ENCODE measurements at regions not wholly inside any gene's neighbourhood (a gene's known extent, or its start where the extent isn't known, plus 50 kb on each side); places are given as distances from the start of the nearest gene placed in this dataset.

GRCh38 chr15:87135109-87135508, 1055.4 kb downstream of the AGBL1 start:
- Histone ChIP-seq H3K27me3 (ENCODE audit: insufficient read depth, poor library complexity, severe bottlenecking) (no peaks in the 10 kb centered on the region), H3K4me3 (replicated peaks; ENCODE audit: insufficient read depth, low read length) (no peak overlapping the region), H3K27ac (replicated peaks) (no peak overlapping the region)
- TF ChIP-seq SPI1 (IDR thresholded peaks at IDR 0.05; ENCODE audit: borderline replicate concordance, low read depth), result no peak
- TF ChIP-seq REST (IDR thresholded peaks at IDR 0.05; ENCODE audit: insufficient replicate concordance, low read depth), result no peak
- no peak for TF ChIP-seq POLR2AphosphoS5 (IDR thresholded peaks at IDR 0.05; ENCODE audit: low read depth)
- no peak for TF ChIP-seq GABPA (IDR thresholded peaks at IDR 0.05; ENCODE audit: low read depth)
- TF ChIP-seq CTCF (IDR thresholded peaks at IDR 0.05; ENCODE audit: insufficient read depth, low read length), result no peak
- DNase-seq (ENCODE audit: low read depth in 1 of 2, low spot score in 1 of 2), result no peak

GRCh38 chr15:87133704-87134103, 1054.0 kb downstream of the AGBL1 start:
- Histone ChIP-seq H3K27ac (replicated peaks) (no peak overlapping the region), H3K4me3 (replicated peaks; ENCODE audit: insufficient read depth, low read length) (no peak overlapping the region), H3K27me3 (ENCODE audit: insufficient read depth, poor library complexity, severe bottlenecking) (no peaks in the 10 kb centered on the region)
- TF ChIP-seq GABPA (IDR thresholded peaks at IDR 0.05; ENCODE audit: low read depth) (no peak), POLR2AphosphoS5 (IDR thresholded peaks at IDR 0.05; ENCODE audit: low read depth) (no peak), CTCF (IDR thresholded peaks at IDR 0.05; ENCODE audit: insufficient read depth, low read length) (no peak), REST (IDR thresholded peaks at IDR 0.05; ENCODE audit: insufficient replicate concordance, low read depth) (no peak), SPI1 (IDR thresholded peaks at IDR 0.05; ENCODE audit: borderline replicate concordance, low read depth) (no peak)
- no peak for DNase-seq (ENCODE audit: low read depth in 1 of 2, low spot score in 1 of 2)

- TF ChIP-seq SPI1 (IDR thresholded peaks at IDR 0.05; ENCODE audit: borderline replicate concordance, low read depth) (no peak), POLR2AphosphoS5 (IDR thresholded peaks at IDR 0.05; ENCODE audit: low read depth) (no peak), CTCF (IDR thresholded peaks at IDR 0.05; ENCODE audit: insufficient read depth, low read length) (no peak), GABPA (IDR thresholded peaks at IDR 0.05; ENCODE audit: low read depth) (no peak), REST (IDR thresholded peaks at IDR 0.05; ENCODE audit: insufficient replicate concordance, low read depth) (no peak)
- no peak overlapping the region for H3K27ac ChIP-seq (replicated peaks)
- no peak overlapping the region for H3K4me3 ChIP-seq (replicated peaks; ENCODE audit: insufficient read depth, low read length)
- H3K27me3 ChIP-seq (ENCODE audit: insufficient read depth, poor library complexity, severe bottlenecking), result no peaks in the 10 kb centered on the region
- no peak for DNase-seq (ENCODE audit: low read depth in 1 of 2, low spot score in 1 of 2)
These were observed 1051.4 kb downstream of the AGBL1 start for GRCh38 chr15:87131067-87131466.

All from HL-60 (cell line).